HepG2 (cell line): ENCODE measurements at regions not wholly inside any gene's neighbourhood (a gene's known extent, or its start where the extent isn't known, plus 50 kb on each side); places are given as distances from the start of the nearest gene placed in this dataset.

Experiments used
- ATF2 ChIP-seq: sonication (generic); formaldehyde crosslinking; IDR thresholded peaks from 2 replicates; pipeline ENCODE4 v1.4.0; 2020; ENCODE audit warnings: missing genetic modification reagents
- FIP1L1 ChIP-seq: fragments of 200-400 bp; formaldehyde crosslinking; IDR thresholded peaks from 2 replicates; pipeline ENCODE4 v1.6.1; 2018; ENCODE audit warnings: low read depth, mild to moderate bottlenecking, low read length, moderate library complexity, borderline replicate concordance; ENCODE audit not compliant: insufficient read depth
- TBX3 ChIP-seq: fragments of 450-650 bp; IDR thresholded peaks from 2 replicates; pipeline ENCODE4 v1.6.1; 2017; ENCODE audit warnings: antibody characterized with exemption, mild to moderate bottlenecking, inconsistent platforms, borderline replicate concordance
- ZNF121 ChIP-seq: sonication (generic); formaldehyde crosslinking; IDR thresholded peaks from 2 replicates; pipeline ENCODE4 v1.5.0; 2020; ENCODE audit warnings: mild to moderate bottlenecking, missing genetic modification reagents
- ZNF496 ChIP-seq: sonication (generic); formaldehyde crosslinking; IDR thresholded peaks from 2 replicates; pipeline ENCODE4 v1.8.1; 2023; ENCODE audit warnings: mild to moderate bottlenecking, moderate library complexity, missing genetic modification reagents; ENCODE audit not compliant: insufficient replicate concordance
- ZNF816 ChIP-seq: sonication (generic); formaldehyde crosslinking; IDR thresholded peaks from 2 replicates; pipeline ENCODE4 v1.8.0; 2022; ENCODE audit warnings: missing genetic modification reagents, mild to moderate bottlenecking, borderline replicate concordance
- TF ChIP-seq, protein P1 (sequence below): sonication (generic); formaldehyde crosslinking; IDR thresholded peaks from 2 replicates; pipeline ENCODE4 v1.4.0; 2020; ENCODE audit warnings: mild to moderate bottlenecking, missing genetic modification reagents, borderline replicate concordance
- TF ChIP-seq, protein P2 (sequence below): IDR thresholded peaks from 2 replicates; pipeline ENCODE4 v1.4.0; 2020; ENCODE audit warnings: mild to moderate bottlenecking, missing genetic modification reagents

GRCh38 chr2:208594642-208595385, 188.2 kb downstream of the PTH2R start:
- TF ChIP-seq FIP1L1 (no peak), ATF2 (no peak), ZNF496 (CRISPR knock-in tag) (no peak), ZNF121 (no peak), TBX3 (no peak), ZNF816 (CRISPR knock-in tag) (no peak)
- TF ChIP-seq, protein P1, sequence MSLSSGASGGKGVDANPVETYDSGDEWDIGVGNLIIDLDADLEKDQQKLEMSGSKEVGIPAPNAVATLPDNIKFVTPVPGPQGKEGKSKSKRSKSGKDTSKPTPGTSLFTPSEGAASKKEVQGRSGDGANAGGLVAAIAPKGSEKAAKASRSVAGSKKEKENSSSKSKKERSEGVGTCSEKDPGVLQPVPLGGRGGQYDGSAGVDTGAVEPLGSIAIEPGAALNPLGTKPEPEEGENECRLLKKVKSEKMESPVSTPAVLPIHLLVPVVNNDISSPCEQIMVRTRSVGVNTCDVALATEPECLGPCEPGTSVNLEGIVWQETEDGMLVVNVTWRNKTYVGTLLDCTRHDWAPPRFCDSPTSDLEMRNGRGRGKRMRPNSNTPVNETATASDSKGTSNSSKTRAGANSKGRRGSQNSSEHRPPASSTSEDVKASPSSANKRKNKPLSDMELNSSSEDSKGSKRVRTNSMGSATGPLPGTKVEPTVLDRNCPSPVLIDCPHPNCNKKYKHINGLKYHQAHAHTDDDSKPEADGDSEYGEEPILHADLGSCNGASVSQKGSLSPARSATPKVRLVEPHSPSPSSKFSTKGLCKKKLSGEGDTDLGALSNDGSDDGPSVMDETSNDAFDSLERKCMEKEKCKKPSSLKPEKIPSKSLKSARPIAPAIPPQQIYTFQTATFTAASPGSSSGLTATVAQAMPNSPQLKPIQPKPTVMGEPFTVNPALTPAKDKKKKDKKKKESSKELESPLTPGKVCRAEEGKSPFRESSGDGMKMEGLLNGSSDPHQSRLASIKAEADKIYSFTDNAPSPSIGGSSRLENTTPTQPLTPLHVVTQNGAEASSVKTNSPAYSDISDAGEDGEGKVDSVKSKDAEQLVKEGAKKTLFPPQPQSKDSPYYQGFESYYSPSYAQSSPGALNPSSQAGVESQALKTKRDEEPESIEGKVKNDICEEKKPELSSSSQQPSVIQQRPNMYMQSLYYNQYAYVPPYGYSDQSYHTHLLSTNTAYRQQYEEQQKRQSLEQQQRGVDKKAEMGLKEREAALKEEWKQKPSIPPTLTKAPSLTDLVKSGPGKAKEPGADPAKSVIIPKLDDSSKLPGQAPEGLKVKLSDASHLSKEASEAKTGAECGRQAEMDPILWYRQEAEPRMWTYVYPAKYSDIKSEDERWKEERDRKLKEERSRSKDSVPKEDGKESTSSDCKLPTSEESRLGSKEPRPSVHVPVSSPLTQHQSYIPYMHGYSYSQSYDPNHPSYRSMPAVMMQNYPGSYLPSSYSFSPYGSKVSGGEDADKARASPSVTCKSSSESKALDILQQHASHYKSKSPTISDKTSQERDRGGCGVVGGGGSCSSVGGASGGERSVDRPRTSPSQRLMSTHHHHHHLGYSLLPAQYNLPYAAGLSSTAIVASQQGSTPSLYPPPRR (CRISPR knock-in tag): no peak
- TF ChIP-seq, protein P2, sequence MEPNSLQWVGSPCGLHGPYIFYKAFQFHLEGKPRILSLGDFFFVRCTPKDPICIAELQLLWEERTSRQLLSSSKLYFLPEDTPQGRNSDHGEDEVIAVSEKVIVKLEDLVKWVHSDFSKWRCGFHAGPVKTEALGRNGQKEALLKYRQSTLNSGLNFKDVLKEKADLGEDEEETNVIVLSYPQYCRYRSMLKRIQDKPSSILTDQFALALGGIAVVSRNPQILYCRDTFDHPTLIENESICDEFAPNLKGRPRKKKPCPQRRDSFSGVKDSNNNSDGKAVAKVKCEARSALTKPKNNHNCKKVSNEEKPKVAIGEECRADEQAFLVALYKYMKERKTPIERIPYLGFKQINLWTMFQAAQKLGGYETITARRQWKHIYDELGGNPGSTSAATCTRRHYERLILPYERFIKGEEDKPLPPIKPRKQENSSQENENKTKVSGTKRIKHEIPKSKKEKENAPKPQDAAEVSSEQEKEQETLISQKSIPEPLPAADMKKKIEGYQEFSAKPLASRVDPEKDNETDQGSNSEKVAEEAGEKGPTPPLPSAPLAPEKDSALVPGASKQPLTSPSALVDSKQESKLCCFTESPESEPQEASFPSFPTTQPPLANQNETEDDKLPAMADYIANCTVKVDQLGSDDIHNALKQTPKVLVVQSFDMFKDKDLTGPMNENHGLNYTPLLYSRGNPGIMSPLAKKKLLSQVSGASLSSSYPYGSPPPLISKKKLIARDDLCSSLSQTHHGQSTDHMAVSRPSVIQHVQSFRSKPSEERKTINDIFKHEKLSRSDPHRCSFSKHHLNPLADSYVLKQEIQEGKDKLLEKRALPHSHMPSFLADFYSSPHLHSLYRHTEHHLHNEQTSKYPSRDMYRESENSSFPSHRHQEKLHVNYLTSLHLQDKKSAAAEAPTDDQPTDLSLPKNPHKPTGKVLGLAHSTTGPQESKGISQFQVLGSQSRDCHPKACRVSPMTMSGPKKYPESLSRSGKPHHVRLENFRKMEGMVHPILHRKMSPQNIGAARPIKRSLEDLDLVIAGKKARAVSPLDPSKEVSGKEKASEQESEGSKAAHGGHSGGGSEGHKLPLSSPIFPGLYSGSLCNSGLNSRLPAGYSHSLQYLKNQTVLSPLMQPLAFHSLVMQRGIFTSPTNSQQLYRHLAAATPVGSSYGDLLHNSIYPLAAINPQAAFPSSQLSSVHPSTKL (CRISPR knock-in tag): no peak
